NCI-H82 treated with DMSO at 0.1 percent for 48 hours (cell line): ENCODE measurements at regions not wholly inside any gene's neighbourhood (a gene's known extent, or its start where the extent isn't known, plus 50 kb on each side); places are given as distances from the start of the nearest gene placed in this dataset.

Source experiments
- DNase-seq: peaks from one replicate; lab custom pipeline; 2025; ENCODE audit not compliant: unreplicated experiment; lab: John Stamatoyannopoulos, UW

- DNase-seq = no peak
These were observed 306.3 kb downstream of the TLE4 start for GRCh38 chr9:79877943-79878602.

- DNase-seq = no peak
These were observed 296.9 kb downstream of the TLE4 start for GRCh38 chr9:79868567-79869189.

- no peak for DNase-seq
These were observed 291.4 kb downstream of the TLE4 start for GRCh38 chr9:79862921-79863890.

GRCh38 chr9:79858508-79858907, 286.7 kb downstream of the TLE4 start:
- DNase-seq = no peak

- no peak for DNase-seq
These were observed 285.4 kb downstream of the TLE4 start for GRCh38 chr9:79857188-79857587.

- no peak for DNase-seq
These were observed 275.3 kb downstream of the TLE4 start for GRCh38 chr9:79847074-79847473.

GRCh38 chr9:79829566-79830302, 258.0 kb downstream of the TLE4 start:
- DNase-seq = no peak

GRCh38 chr9:79824265-79824664, 252.5 kb downstream of the TLE4 start:
- no peak for DNase-seq

GRCh38 chr9:79817438-79818004, 245.8 kb downstream of the TLE4 start:
- no peak for DNase-seq

GRCh38 chr9:79813258-79813638, 241.5 kb downstream of the TLE4 start:
- DNase-seq = no peak

GRCh38 chr9:79812507-79813257, 240.9 kb downstream of the TLE4 start:
- peak; percentile 47 for DNase-seq

- no peak for DNase-seq
These were observed 240.3 kb downstream of the TLE4 start for GRCh38 chr9:79812099-79812498.

- no peak for DNase-seq
These were observed 238.2 kb downstream of the TLE4 start for GRCh38 chr9:79809931-79810330.

- DNase-seq = no peak
These were observed 237.6 kb downstream of the TLE4 start for GRCh38 chr9:79809316-79809876.

- peak; percentile 74 for DNase-seq
These were observed 236.2 kb downstream of the TLE4 start for GRCh38 chr9:79807971-79808370.

- DNase-seq = no peak
These were observed 234.3 kb downstream of the TLE4 start for GRCh38 chr9:79806086-79806485.

GRCh38 chr9:79801459-79801858, 229.7 kb downstream of the TLE4 start:
- DNase-seq = no peak

GRCh38 chr9:79800578-79800977, 228.8 kb downstream of the TLE4 start:
- DNase-seq = no peak

- DNase-seq = no peak
These were observed 228.0 kb downstream of the TLE4 start for GRCh38 chr9:79799691-79800335.
